ENCODE measurements at regions not wholly inside any gene's neighbourhood (a gene's known extent, or its start where the extent isn't known, plus 50 kb on each side); places are given as distances from the start of the nearest gene placed in this dataset.
"Not testable (repeated sequence)": the region's sequence is repeated elsewhere in the genome, so short reads cannot be mapped to it uniquely, and the experiment has no call there.

DNA sequence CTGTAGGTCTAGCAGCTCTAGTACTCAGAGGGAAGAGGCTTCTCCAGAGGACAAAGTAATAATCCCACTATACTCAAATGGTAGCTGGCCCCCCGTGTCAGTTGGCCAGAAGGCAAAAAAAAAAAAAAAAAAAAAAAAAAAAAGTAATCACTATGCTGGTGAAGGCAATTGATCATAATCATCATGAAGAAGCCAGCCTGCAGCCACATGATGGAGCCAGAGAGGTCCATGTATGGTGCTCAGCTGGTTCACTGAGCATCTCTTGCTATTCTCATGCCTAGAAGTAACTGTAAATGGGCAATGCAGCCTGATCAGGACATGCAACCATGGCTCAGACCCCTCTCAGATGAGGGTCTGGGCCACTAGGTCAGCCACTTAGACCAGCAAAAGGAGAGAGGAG, 378.8 kb downstream of the MED13L start:
- DNase-seq = no peak

DNA sequence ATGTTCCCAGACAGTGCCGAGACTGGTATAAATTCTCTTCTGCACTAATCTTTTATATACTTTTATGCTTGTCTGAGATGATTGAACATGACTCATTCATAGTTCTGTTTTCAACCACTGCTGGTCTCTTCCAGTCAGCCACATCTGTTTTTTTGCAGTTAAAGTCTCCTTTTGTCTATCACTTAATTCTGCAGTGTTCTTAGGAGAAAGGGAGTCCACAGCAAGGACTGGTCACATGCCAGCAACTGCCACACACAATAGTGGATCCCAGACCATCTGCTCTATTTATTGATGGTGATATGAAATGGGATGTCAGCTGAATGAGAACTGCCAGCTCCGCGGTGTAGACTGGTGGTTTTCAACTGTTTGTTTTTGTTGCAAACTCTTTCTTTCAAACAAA, 379.8 kb downstream of the MED13L start:
- no peak for DNase-seq

DNA sequence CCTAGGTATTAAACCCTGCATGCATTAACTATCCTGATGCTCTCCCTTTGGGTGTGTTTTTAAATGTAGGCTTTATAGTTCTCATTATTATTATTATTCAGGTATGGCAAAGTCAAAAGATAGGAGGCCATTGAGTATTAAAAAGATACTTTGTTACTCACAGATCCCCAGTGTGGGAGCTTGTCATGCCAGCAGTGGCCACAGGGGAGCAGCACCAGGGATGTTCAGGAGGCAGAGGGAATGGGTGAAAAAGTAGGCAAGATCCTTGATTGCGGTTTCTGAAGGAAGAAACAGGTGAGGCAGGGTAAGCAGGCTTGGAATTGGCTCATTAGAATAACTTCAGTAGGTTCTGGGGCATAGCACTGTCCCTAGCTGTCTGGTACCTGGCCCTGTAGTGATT, 382.2 kb downstream of the MED13L start:
- no peak for DNase-seq

- DNase-seq = no peak
Measured at GRCh38 chr12:115891556-115892164, 385.8 kb downstream of the MED13L start.

DNA sequence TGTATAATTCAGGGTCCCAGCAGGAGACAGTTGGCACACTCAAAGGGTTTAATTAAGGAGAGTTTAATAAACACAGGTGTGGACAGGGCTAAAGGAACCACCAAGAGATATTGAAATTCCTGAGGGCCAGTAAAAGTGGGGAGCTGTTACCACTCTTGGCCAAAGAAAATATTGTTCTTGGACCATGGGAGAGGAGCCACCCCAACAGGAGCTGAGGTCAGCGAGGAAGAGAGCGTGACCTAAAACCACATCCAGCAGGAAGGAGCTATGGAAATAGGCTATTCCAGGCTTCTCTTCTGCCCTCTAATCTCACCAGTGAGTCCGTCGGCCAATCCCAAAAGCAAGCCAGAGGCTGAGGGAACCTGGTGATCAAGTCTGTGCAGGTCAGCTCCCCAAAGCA, 390.8 kb downstream of the MED13L start:
- no peak for DNase-seq

GRCh38 chr12:115885040-115885690, 392.3 kb downstream of the MED13L start:
- peak; percentile 95 for DNase-seq

GRCh38 chr12:115882936-115883335, 394.6 kb downstream of the MED13L start:
- DNase-seq = no peak

DNA sequence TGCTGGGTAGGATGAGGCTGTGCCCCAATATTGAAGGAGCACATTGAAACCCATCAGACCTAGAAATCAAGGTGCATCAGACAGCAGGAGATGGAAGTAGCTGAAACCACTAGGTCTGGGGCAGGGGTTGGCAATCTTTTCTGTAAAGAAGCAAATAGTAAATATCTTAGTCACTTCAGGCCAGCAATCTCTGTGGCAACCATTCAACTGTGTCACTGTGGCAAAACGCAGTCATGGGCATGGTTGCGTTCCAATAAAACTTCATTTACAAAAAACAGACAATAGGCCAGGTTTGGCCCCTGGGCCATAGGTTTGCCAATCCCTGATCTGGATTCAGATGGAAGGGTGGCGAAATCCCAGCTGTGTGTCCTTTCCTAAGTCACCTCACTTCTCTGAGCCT, 397.3 kb downstream of the MED13L start:
- DNase-seq = no peak

DNA sequence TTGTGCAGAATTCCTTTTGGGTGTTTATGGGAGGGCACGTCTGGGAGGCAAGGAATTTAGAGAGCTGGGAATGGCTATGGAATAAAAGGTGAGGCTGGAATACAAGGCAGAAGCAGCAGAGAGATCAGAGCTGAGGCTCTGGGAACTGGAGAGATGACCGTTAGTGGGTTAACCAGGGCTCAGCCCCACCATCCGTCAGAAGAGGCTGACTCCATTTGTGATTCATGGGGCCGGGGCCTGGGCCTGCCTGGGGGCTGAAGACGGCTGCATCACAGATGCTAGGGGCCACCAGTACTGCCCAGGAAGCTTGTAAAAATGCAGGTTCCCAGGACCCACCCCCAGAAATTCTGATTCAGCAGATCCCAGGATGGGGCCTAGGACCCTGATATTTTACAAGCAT, 398.1 kb downstream of the MED13L start:
- DNase-seq = no peak

DNA sequence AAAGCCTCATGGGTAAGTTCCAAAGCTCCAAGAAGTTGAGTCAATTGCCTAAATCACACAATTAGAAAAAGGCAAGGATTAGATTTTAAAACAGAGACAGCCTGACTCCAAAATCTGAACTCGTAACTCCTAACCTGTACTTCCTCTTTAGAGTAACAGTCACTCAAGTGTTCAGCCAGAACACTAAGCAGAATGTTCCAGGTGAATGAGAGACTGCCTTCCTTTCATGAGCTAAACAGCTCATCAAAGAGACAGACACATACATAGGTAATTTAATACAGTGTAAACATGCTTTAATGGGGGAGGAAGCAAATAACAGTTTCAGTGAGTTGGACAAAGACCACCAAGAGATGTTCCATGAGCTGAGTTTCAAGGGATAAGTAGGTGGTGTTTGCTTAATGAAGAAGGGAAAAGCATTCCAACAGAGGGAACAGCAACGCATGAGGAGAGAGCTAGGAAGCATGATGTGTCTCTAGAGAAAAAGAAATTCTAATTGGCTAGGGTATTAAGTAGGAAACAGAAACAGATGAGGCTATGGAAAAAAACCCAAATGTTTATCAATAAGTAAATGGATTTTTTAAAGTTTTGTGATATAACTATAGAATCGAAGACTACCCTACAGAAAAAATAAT, 403.9 kb downstream of the MED13L start:
- peak; percentile 83 for DNase-seq

DNA sequence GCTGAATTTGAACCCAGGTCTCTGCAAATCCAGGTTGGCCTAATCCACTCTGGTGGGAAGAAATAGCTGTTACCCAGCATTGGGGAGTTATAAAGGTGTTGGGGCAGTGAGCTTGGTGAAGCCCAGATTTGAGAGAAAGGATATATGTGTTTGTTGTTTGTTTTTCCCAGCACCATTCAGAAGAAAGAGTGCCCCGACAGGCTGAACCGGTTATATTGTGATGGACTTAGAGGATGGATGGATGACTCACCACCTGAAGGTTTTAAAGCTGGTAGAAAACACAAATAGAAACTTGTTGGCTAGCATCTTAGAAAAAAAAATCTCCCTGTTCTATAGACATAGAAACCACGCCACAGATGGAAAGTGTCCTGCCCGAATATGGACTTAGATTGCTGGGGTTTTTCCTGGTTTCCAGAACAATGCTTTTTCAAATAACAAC, 404.6 kb downstream of the MED13L start:
- peak; percentile 94 for DNase-seq

- DNase-seq = peak; percentile 66
Measured at GRCh38 chr12:115872212-115872611, 405.3 kb downstream of the MED13L start.

GRCh38 chr12:115871714-115872113, 405.8 kb downstream of the MED13L start:
- DNase-seq = peak; percentile 82

DNA sequence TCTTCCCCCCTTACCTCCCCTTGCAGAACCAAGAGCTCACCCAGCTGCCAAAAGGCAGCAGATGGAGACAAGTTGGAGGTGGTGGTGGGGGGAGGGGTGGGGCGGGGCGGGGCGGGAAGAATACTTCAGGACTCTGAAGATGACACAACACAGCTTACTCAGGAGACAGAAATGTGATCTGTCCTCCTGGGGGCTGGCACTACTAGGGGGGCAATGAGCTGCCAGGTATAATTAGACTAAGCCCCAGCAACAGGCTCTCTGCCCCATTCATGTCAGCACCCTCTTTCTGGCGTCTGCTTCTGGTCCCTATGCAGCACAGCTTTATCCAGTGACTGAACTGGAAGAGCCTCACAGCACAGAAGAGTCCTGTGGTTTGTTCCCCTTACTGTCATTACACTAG, 407.0 kb downstream of the MED13L start:
- DNase-seq = no peak

DNA sequence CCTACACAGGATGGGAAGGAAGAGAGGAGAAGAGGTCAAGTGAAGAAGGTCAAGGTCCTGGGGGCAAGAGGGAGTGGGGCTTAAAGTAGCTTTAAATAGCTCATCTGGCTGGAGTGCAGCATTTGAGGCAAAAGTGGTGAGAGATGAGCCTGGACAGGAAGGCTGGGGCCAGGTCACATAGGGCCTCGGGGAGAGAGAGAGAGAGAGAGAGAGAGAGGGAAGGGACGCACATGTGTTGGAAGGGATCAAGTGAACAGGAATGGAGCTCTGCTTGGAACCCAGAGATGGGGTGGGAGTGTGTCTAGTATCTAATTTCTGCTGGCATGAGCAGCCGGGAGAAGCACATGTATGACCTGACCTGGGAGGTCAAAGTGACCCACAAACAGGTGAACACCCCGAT, 407.5 kb downstream of the MED13L start:
- DNase-seq = no peak

DNA sequence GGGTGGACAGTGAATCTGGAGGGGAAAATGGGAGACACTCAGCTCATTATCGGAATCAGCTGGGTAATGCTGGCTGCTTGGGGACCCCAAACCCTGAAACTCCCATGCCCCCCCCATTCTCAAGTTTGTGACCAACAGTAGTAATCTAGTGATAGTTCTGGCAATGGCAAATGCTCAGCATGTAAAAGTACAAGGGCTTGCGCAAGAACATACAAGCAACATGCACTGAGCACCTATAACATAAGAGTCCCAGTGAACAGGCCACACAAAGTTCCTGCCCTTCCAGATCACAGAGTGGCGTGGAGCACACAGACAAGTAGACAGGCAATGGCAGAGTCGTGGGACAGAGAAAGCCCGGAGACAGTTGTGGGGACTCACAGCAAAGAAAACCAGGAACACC, 407.9 kb downstream of the MED13L start:
- DNase-seq = no peak

DNA sequence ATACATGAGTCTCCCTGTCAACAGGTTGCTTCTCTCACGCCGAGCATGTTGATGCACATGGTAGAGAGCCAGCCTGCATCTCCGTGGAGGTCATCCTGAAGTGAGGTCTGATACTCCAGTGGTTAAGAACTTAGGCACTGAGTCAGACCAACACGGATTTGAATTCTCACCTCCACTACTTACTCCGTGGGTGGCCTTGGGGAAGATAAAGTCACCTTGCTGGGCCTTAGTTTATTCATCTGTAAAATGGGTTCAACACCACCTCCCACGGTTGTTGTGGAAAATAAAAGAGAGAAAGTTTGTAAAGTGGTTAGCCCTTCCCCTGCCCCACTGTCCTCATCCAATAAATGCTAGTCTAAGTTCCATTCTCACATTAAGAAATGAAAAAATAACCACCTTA, 408.9 kb downstream of the MED13L start:
- DNase-seq = no peak

- DNase-seq = no peak
Measured at GRCh38 chr12:115867854-115868253, 409.6 kb downstream of the MED13L start.

- peak; percentile 30 for DNase-seq
Measured at GRCh38 chr12:115866909-115867525, 410.5 kb downstream of the MED13L start.

GRCh38 chr12:115866281-115866680, 411.2 kb downstream of the MED13L start:
- not testable (repeated sequence) for DNase-seq

- no peak for DNase-seq
Measured at GRCh38 chr12:115864396-115864795, 413.1 kb downstream of the MED13L start.

GRCh38 chr12:115860619-115861018, 416.9 kb downstream of the MED13L start:
- no peak for DNase-seq

- DNase-seq = no peak
Measured at GRCh38 chr12:115859231-115859630, 418.3 kb downstream of the MED13L start.

- DNase-seq = no peak
Measured at GRCh38 chr12:115857923-115858322, 419.6 kb downstream of the MED13L start.

Measured in NCI-H2029 (cell line).